HG03521 (cell line): ENCODE measurements at regions not wholly inside any gene's neighbourhood (a gene's known extent, or its start where the extent isn't known, plus 50 kb on each side); places are given as distances from the start of the nearest gene placed in this dataset.
"Not testable (repeated sequence)": the region's sequence is repeated elsewhere in the genome, so short reads cannot be mapped to it uniquely, and the experiment has no call there.

Experiments
- ATAC-seq: cut with Tn5 transposase; IDR thresholded peaks from one replicate; pipeline ENCODE4 v1.9.1; 2021; ENCODE audit warnings: mild to moderate bottlenecking, moderate library complexity; ENCODE audit not compliant: unreplicated experiment

- ATAC-seq: not testable (repeated sequence)
Measured at GRCh38 chr9:66829853-66830252, 70.7 kb upstream of the ZNF658 start.

DNA sequence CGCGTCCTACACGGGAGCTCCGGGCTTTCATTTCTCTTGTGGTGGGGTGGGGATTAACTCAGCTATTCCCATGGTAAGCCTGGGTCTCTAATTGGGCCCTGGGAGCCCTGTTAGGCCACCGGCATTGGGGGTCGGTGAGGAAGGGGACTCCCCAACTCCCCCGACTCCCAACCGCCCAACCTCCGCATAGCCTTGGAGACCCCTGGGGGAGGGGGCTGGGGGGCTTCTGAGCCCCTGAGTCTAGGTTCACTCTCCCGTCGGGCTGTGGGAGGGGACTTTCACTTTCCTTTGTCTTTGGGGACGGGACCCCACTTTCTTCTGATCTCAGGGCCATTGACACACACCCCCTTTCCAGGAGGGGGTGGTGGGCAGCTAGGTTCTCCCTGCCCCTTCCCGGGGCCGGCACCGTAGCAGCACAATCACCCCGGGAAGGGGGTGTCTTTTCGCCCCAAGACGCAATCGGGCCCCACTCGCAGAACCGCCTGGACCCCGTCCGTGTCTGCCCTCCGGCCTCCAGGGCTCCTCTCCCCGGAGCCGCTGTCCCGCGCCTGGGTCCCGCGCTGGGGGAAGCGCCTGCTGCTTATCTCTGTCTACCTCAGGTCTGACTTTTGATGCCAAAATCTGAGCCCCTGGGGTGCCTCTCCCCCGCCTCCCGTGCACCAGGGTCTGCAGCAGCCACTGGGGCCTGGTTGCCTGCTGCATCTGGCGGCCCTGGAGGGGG lies 69.6 kb upstream of the ZNF658 start:
- not testable (repeated sequence) for ATAC-seq

GRCh38 chr9:66832222-66832621 lies 68.3 kb upstream of the ZNF658 start:
- not testable (repeated sequence) for ATAC-seq

DNA sequence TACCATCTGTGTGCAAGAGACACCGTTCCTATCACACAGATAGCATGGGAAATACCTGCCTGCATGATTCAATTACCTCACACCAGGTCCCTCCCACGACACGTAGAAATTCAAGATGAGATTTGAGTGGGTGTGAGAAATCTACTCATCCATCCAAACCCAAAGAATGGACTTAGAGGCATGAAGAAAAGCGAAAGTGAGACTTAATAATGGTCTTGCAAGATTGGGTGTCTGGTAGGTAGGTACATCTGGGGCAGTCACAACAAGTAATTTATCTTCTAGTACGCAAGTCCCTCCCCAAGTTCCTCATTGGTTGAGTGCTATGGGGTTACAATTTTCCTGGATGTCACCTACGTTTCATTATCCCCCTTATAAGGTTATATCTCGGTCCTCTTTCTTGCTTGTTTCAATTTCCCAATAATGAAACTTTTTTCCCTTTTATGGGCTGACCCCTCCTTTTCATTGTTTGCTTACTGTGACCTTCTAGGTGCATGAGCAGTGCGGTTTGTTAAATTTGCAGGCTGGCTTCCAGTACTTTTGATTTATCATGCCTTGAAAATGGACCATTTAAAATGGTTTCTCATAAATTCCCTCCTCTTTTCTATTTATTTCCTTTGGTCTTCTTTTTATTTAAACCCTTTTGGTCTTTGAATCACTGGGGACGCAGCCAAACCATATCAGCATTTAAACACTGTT lies 63.1 kb upstream of the ZNF658 start:
- not testable (repeated sequence) for ATAC-seq
